ENCODE measurements at regions not wholly inside any gene's neighbourhood (a gene's known extent, or its start where the extent isn't known, plus 50 kb on each side); places are given as distances from the start of the nearest gene placed in this dataset.
A peak's percentile ranks its signal among the peaks of the same experiment; 100 is the strongest.

DNA sequence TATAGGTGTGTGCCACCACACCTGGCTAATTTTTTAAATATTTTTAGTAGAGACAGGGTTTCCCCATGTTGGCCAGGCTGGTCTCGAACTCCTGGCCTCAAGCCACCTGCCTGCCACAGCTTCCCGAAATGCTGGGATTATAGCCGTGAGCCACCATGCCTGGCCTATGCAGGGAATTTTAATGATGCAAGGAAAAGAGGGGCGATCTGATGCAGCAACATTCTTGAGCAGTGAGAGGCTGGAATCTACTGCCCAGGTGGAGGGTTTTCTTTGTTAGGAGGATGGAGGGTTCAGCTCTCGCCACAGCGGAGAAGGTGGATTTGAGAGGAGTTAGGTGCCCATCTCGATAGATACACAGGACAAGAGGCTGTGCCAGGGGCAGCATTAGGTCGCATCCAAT, 332.3 kb downstream of the GATA3 start:
- no peaks in the 10 kb centered on the region for H3K36me3 ChIP-seq
- H3K4me3 ChIP-seq: no peak overlapping the region
- no peak overlapping the region for H3K4me2 ChIP-seq
- TF ChIP-seq Cebpa-rat (IDR thresholded peaks at IDR 0.05): no peak
- 0 out of 2 replicates have a peak, but pooled peaks cover 14% of the 10 kb centered on the region for H3K9me3 ChIP-seq
- H3K9ac ChIP-seq: no peak overlapping the region
- H3K27ac ChIP-seq: no peak overlapping the region
- no peaks in the 10 kb centered on the region for H3K4me1 ChIP-seq
- no peaks in the 10 kb centered on the region for H4K20me1 ChIP-seq
- H3K27me3 ChIP-seq: no peaks in the 10 kb centered on the region

DNA sequence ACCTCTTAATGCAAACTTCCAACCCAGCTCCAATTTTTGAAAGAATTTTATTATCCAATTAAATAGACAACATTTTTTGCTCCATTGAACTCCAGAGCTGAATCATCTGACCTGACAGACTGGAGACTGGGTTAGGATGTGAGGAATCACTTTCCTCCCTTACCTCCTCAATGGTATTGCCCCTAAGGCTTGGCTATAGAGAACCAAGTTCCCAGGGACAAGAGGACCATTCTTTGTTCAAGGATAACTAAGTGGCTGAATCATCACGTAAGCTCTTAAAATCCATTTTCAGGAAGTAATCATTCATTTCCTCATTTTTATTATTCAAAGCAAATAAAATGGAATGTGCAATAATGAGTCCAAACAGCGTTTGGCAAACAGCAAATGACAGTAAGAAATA, 335.1 kb downstream of the GATA3 start:
- no peak overlapping the region for H3K4me2 ChIP-seq
- H3K4me1 ChIP-seq: peaks cover 4% of the 10 kb centered on the region; the same call in 1 of the 2 replicates
- H3K36me3 ChIP-seq: no peaks in the 10 kb centered on the region
- H3K9me3 ChIP-seq: 0 out of 2 replicates have a peak, but pooled peaks cover 14% of the 10 kb centered on the region
- no peaks in the 10 kb centered on the region for H4K20me1 ChIP-seq
- H3K9ac ChIP-seq: no peak overlapping the region
- no peak for TF ChIP-seq Cebpa-rat (IDR thresholded peaks at IDR 0.05)
- H3K27ac ChIP-seq: no peak overlapping the region
- no peak overlapping the region for H3K4me3 ChIP-seq
- H3K27me3 ChIP-seq: no peaks in the 10 kb centered on the region

DNA sequence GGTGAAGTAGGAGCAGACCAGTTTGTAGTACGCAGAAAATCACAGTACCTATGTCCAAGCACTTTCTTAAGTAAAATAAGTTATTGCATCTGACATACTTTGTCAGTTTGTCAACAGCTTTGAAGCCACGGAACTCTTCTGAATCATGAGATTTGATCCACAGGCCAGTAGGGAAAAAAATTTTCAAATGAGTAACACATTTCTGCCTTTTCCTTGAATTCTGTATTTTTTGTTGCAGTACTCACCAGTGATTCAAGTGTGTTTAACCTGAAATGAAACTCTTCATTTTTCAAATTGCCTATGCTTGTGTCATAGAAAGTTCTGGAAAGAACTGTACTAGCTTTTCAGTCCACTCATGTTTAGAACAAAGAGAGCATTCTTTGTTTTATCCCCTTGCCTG, 337.7 kb downstream of the GATA3 start:
- Histone ChIP-seq H3K9ac (no peak overlapping the region), H3K27ac (no peak overlapping the region)
- no peak for TF ChIP-seq Cebpa-rat (IDR thresholded peaks at IDR 0.05)

DNA sequence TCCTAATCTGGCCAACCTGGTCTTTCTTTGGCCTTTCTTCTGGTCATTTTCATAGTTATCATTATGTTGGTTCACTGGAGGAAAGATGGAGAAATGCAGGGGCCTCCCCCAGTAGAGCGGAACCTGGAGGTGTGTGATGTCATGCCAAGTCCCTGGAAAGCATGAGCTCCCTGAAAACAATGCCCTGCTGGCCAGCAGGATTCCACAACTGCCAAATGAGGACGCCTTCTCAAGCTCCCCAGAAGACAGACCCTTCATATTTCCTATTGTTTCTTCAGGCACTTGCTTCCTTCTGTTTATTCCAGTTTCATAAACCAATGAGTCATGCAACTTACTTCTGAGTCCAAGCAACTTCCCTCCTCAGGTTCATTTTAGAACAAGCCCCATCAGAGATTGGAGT, 339.0 kb downstream of the GATA3 start:
- H3K27ac ChIP-seq: no peak overlapping the region
- peaks cover 4% of the 10 kb centered on the region; the same call in 1 of the 2 replicates for H3K4me1 ChIP-seq
- H3K4me2 ChIP-seq: no peak overlapping the region
- H3K27me3 ChIP-seq: no peaks in the 10 kb centered on the region
- no peaks in the 10 kb centered on the region for H4K20me1 ChIP-seq
- no peak for TF ChIP-seq Cebpa-rat (IDR thresholded peaks at IDR 0.05)
- H3K9me3 ChIP-seq: no peaks in the 10 kb centered on the region
- H3K36me3 ChIP-seq: no peaks in the 10 kb centered on the region
- no peak overlapping the region for H3K9ac ChIP-seq
- no peak overlapping the region for H3K4me3 ChIP-seq

More for the DNA sequence above, 337.7 kb downstream of the GATA3 start:
- H3K4me2 ChIP-seq: no peak overlapping the region
- no peak overlapping the region for H3K4me3 ChIP-seq
- H3K27me3 ChIP-seq: no peaks in the 10 kb centered on the region
- no peaks in the 10 kb centered on the region for H4K20me1 ChIP-seq
- H3K36me3 ChIP-seq: no peaks in the 10 kb centered on the region
- H3K9me3 ChIP-seq: no peaks in the 10 kb centered on the region
- peaks cover 4% of the 10 kb centered on the region; the same call in 1 of the 2 replicates for H3K4me1 ChIP-seq

DNA sequence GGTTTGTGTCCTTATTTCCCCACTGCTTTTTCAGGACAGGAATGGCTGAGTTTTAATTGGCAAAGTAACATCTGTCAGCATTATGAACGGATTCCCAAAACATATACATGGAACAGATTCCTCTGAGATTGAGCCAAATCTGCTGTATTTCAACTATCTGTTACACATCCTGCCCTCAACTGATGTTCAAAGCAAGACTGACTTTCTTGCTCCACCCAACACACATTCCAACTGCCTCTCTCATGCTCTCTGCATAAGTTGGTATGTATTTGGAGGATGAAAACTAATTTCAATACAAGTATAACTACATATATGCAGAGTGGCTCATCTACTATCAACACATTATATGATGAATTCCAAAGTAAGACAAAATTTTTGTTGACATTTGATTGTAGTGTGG, 342.2 kb downstream of the GATA3 start:
- TF ChIP-seq Cebpa-rat (IDR thresholded peaks at IDR 0.05): no peak
- H3K27me3 ChIP-seq: no peaks in the 10 kb centered on the region
- H3K27ac ChIP-seq: no peak overlapping the region
- H3K4me3 ChIP-seq: no peak overlapping the region
- no peaks in the 10 kb centered on the region for H3K9me3 ChIP-seq
- H4K20me1 ChIP-seq: no peaks in the 10 kb centered on the region
- no peaks in the 10 kb centered on the region for H3K36me3 ChIP-seq
- no peak overlapping the region for H3K4me2 ChIP-seq
- peaks cover 4% of the 10 kb centered on the region; the same call in 1 of the 2 replicates for H3K4me1 ChIP-seq
- no peak overlapping the region for H3K9ac ChIP-seq

DNA sequence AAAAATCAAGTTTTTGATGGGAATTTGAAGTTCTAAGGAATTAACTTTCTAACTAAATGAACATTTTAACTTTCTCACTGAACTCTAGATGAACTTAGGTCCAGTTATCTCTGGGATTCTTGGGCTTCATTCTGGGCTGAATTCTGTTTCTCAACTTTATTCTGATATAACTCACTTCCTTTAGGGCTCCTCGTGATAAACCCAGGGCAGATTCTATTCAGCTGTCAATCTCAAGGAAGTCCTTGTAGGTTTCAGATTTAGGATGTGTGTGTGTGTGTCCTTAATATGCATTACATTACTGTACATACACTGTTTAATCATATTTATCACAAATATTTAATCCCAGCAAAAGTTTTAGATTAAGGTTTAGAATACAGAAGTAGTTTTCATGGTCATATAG, 344.3 kb downstream of the GATA3 start:
- Histone ChIP-seq H3K36me3 (no peaks in the 10 kb centered on the region), H3K4me1 (peaks cover 1% of the 10 kb centered on the region), H3K4me2 (no peak overlapping the region), H3K9ac (no peak overlapping the region), H3K27ac (no peak overlapping the region), H4K20me1 (no peaks in the 10 kb centered on the region), H3K9me3 (no peaks in the 10 kb centered on the region), H3K4me3 (no peak overlapping the region), H3K27me3 (no peaks in the 10 kb centered on the region)
- TF ChIP-seq Cebpa-rat (IDR thresholded peaks at IDR 0.05): no peak

DNA sequence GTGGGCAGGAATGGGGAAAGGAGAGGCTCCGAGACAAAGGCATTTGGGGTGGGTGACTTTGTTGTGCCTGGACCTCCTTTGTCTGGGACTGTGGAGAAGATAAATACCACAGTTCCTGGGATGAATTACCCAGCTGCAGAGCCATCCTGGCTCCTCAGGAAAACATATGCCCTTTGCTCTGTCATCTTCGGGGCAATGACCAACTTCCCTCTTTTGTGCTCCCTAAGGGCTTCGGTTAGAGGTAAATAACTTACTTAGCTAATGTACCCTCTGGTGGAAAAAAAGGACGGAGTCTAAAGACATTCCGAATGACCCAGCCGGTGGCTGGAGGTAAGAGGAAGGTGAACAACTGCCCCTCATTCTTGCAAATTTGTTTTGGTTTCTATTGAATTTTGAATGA, 345.7 kb downstream of the GATA3 start:
- no peaks in the 10 kb centered on the region for H3K36me3 ChIP-seq
- no peak for TF ChIP-seq Cebpa-rat (IDR thresholded peaks at IDR 0.05)
- H3K4me3 ChIP-seq: no peak overlapping the region
- H3K27me3 ChIP-seq: no peaks in the 10 kb centered on the region
- H3K4me2 ChIP-seq: no peak overlapping the region
- H4K20me1 ChIP-seq: no peaks in the 10 kb centered on the region
- H3K27ac ChIP-seq: no peak overlapping the region
- H3K4me1 ChIP-seq: peaks cover 15% of the 10 kb centered on the region
- no peaks in the 10 kb centered on the region for H3K9me3 ChIP-seq
- H3K9ac ChIP-seq: no peak overlapping the region

DNA sequence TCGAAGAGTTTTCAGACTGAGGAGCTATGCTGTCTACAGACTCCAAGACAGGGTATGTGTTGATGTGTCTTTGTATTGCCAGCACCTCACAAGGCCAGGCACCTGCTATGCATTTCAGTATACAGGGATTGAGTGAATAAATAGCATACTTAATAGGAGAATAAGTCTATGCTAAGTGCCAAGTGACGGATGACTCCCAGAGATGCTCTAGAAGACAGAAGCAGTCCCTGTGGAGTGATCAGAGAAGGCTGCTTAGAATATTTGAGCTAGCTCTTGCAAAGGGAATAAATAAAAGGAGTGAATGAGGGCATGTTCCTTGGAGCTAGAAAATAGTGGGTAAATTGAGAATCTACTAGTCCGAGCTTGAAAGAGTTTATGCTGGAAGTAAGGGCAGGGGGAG, 346.4 kb downstream of the GATA3 start:
- no peak overlapping the region for H3K4me2 ChIP-seq
- no peaks in the 10 kb centered on the region for H3K27me3 ChIP-seq
- no peak for TF ChIP-seq Cebpa-rat (IDR thresholded peaks at IDR 0.05)
- no peaks in the 10 kb centered on the region for H3K36me3 ChIP-seq
- no peaks in the 10 kb centered on the region for H3K9me3 ChIP-seq
- no peak overlapping the region for H3K9ac ChIP-seq
- no peak overlapping the region for H3K4me3 ChIP-seq
- H3K4me1 ChIP-seq: peaks cover 15% of the 10 kb centered on the region
- H3K27ac ChIP-seq: no peak overlapping the region
- no peaks in the 10 kb centered on the region for H4K20me1 ChIP-seq

DNA sequence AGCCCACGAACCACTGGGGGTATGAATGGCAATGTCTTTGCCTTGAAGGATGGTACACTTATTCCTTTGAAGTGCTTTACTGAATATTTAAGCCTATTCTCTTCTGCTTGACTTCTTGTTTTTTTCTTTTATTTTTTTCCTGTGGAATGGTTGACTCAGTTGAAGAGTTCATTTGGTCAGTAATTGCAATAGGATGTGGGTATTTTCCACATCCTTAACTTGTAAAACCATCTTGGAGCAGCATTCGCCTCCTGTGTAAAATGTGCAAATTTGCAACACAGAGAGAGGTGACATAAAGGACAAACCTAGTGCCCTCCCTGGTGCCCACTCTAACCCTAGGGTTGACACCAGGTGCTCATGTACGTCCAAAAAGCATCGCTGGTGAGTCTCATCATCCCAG, 347.0 kb downstream of the GATA3 start:
- H4K20me1 ChIP-seq: no peaks in the 10 kb centered on the region
- no peak overlapping the region for H3K4me3 ChIP-seq
- H3K4me1 ChIP-seq: peaks cover 15% of the 10 kb centered on the region
- no peak overlapping the region for H3K4me2 ChIP-seq
- H3K9me3 ChIP-seq: no peaks in the 10 kb centered on the region
- H3K36me3 ChIP-seq: no peaks in the 10 kb centered on the region
- no peak overlapping the region for H3K27ac ChIP-seq
- no peak overlapping the region for H3K9ac ChIP-seq
- H3K27me3 ChIP-seq: no peaks in the 10 kb centered on the region
- no peak for TF ChIP-seq Cebpa-rat (IDR thresholded peaks at IDR 0.05)

DNA sequence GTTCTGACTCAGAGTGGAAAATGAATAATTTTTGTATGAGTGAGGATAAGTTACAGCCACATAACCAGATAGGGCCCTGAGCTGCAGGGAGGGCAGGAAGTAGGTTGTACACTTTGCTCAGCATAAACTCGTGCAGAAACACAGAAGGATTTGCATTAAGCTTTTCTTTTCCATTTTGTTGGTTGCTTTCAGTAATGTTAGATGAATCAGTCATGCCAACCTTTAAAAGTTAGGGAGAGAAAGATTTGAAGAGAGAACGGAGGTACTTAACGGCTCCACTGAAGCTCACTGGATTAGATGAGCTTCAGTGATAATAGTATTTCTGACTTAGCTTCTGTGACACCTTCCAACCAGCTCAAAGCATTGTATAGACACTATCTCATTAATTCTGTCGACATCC, 348.1 kb downstream of the GATA3 start:
- H4K20me1 ChIP-seq: no peaks in the 10 kb centered on the region
- H3K9me3 ChIP-seq: no peaks in the 10 kb centered on the region
- H3K4me2 ChIP-seq: no peak overlapping the region
- H3K36me3 ChIP-seq: no peaks in the 10 kb centered on the region
- H3K27ac ChIP-seq: no peak overlapping the region
- no peak overlapping the region for H3K4me3 ChIP-seq
- H3K27me3 ChIP-seq: no peaks in the 10 kb centered on the region
- H3K9ac ChIP-seq: no peak overlapping the region
- TF ChIP-seq Cebpa-rat (IDR thresholded peaks at IDR 0.05): no peak
- peaks cover 15% of the 10 kb centered on the region for H3K4me1 ChIP-seq

DNA sequence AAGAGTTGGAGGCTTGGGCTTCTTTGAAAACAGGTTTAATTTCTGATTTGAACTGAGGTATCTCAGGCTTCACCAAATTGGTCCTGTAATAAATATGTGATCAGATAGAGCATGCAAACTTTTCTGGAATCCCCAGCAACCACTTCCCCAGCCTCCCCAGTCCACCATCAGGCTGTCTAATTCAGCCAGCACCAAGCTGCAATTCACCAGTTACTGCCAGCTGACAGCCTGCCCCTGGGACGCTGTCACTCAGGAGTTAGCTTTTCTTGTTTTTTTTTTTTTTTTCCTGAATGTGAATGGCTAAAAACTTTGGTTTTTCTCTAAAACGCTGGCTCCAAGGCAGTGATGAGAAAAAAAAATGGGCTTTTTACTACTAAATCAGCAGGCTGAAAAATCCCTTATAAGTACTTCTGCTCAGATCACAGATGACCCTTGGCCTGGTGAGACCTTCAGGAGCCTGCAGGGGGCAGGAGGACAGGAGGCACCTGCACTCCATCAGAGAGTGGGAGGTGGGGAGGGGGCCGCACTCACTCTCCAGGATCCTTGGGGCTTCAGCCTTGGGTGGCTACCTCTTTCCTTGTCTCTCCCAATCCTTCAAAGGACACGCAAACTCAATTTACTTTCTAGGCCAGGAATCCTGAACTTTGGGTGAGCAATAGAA, 349.4 kb downstream of the GATA3 start:
- Histone ChIP-seq H4K20me1 (no peaks in the 10 kb centered on the region), H3K9me3 (no peaks in the 10 kb centered on the region), H3K27ac (no peak overlapping the region), H3K36me3 (no peaks in the 10 kb centered on the region), H3K27me3 (no peaks in the 10 kb centered on the region), H3K4me3 (no peak overlapping the region), H3K4me1 (peaks cover 15% of the 10 kb centered on the region), H3K4me2 (peak overlapping the region; percentile 49), H3K9ac (no peak overlapping the region)
- no peak for TF ChIP-seq Cebpa-rat (IDR thresholded peaks at IDR 0.05)

Measured in BLaER1 (cell line).